ENCODE measurements at regions not wholly inside any gene's neighbourhood (a gene's known extent, or its start where the extent isn't known, plus 50 kb on each side); places are given as distances from the start of the nearest gene placed in this dataset.

DNA sequence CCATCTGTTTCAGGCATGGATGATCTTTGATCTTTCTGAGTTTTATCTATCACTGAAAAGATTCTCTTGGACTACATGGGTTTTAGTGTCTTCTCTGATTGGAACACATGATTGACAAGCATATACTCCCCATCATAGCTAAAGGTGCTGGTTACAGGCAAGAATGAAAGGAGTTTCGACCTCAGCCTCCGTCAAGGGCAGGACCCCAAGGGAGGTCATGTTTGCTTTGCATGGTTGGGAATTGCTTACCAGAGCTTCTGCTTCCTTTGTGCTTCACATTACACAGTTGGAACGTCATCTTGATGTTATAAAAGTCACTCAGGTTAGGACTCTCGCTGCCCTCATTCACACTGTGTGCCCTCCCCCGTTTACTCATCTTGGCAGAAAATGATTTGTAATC, 287.7 kb downstream of the PIK3C3 start:
- no peak overlapping the region for H2AFZ ChIP-seq (ENCODE audit: low read length)
- no peaks in the 10 kb centered on the region for H3K79me1 ChIP-seq (ENCODE audit: insufficient read depth, low read depth, low read length, poor library complexity, severe bottlenecking)
- no peak overlapping the region for H3K27ac ChIP-seq (ENCODE audit: insufficient read length, low read depth, low read length)
- H3K18ac ChIP-seq (ENCODE audit: insufficient read length, low read depth, low read length): no peak overlapping the region
- H4K91ac ChIP-seq (ENCODE audit: insufficient read length, low read depth, low read length): no peak overlapping the region
- H3K56ac ChIP-seq (ENCODE audit: insufficient read length, low read depth, low read length): no peak overlapping the region
- no peak overlapping the region for H3K4me2 ChIP-seq (ENCODE audit: insufficient read depth, insufficient read length, low read length)
- H3T11ph ChIP-seq (ENCODE audit: low read length): no peak overlapping the region
- no peak overlapping the region for H4K5ac ChIP-seq (ENCODE audit: insufficient read length, low read depth, low read length)
- H2BK5ac ChIP-seq (ENCODE audit: insufficient read length, low read length): no peak overlapping the region
- no peak overlapping the region for H2BK20ac ChIP-seq (ENCODE audit: low read depth, low read length, poor library complexity, severe bottlenecking)
- no peak overlapping the region for H2BK15ac ChIP-seq (ENCODE audit: low read depth, low read length)
- no peak overlapping the region for H3K14ac ChIP-seq (ENCODE audit: insufficient read depth, low read length)
- no peaks in the 10 kb centered on the region for H3K27me3 ChIP-seq (ENCODE audit: insufficient read depth, low read length)
- H3K9me3 ChIP-seq (ENCODE audit: control insufficient read depth, low read depth, low read length): no peaks in the 10 kb centered on the region
- TF ChIP-seq, protein P1, sequence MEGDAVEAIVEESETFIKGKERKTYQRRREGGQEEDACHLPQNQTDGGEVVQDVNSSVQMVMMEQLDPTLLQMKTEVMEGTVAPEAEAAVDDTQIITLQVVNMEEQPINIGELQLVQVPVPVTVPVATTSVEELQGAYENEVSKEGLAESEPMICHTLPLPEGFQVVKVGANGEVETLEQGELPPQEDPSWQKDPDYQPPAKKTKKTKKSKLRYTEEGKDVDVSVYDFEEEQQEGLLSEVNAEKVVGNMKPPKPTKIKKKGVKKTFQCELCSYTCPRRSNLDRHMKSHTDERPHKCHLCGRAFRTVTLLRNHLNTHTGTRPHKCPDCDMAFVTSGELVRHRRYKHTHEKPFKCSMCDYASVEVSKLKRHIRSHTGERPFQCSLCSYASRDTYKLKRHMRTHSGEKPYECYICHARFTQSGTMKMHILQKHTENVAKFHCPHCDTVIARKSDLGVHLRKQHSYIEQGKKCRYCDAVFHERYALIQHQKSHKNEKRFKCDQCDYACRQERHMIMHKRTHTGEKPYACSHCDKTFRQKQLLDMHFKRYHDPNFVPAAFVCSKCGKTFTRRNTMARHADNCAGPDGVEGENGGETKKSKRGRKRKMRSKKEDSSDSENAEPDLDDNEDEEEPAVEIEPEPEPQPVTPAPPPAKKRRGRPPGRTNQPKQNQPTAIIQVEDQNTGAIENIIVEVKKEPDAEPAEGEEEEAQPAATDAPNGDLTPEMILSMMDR (conservative IDR thresholded peaks at IDR 0.05): no peak
- H2BK120ac ChIP-seq (ENCODE audit: low read depth, low read length, poor library complexity, severe bottlenecking): no peak overlapping the region
- no peaks in the 10 kb centered on the region for H3K27me3 Mint-ChIP-seq (ENCODE audit: low read depth)
- H3K4me1 Mint-ChIP-seq: peaks cover 0 to 5% of the 10 kb centered on the region in 2 experiments; a peak in 2 of 4 replicates
- no peak overlapping the region for H2BK12ac ChIP-seq (ENCODE audit: insufficient read length, low read depth, low read length)
- WGBS (ENCODE audit: extremely low coverage, insufficient read length, low lambda C conversion rate): no CpG with 5 or more reads among the region's 5 CpGs
- H3K27ac Mint-ChIP-seq: no peak overlapping the region
- H3K79me2 ChIP-seq (ENCODE audit: insufficient read depth, low read length): no peaks in the 10 kb centered on the region
- no peaks in the 10 kb centered on the region for H4K20me1 ChIP-seq (ENCODE audit: control insufficient read depth, insufficient read depth, insufficient read length)
- no peak overlapping the region for H3K4me3 Mint-ChIP-seq
- no peak overlapping the region for H2AK5ac ChIP-seq (ENCODE audit: insufficient read length, low read length)
- no peak for DNase-seq
- peaks cover 2 to 15% of the 10 kb centered on the region in 2 experiments; a peak in 3 of 5 replicates for H3K9me3 Mint-ChIP-seq
- H4K8ac ChIP-seq (replicated peaks; ENCODE audit: insufficient read length, low read depth, low read length): no peak overlapping the region
- H3K4ac ChIP-seq (ENCODE audit: low read depth, low read length): no peak overlapping the region
- H3K36me3 Mint-ChIP-seq (ENCODE audit: insufficient read depth in 1 of 3, low read depth in 3 of 3): peaks cover 0 to 7% (median 0%) of the 10 kb centered on the region in 3 experiments; a peak in 2 of 7 replicates
- H3K4me1 ChIP-seq (ENCODE audit: insufficient read depth, low read length): no peaks in the 10 kb centered on the region
- H3K9ac ChIP-seq (ENCODE audit: extremely low read depth, insufficient read length, low read length): no peak overlapping the region
- no peak overlapping the region for H3K23ac ChIP-seq (ENCODE audit: insufficient read length, low read depth, low read length)
- no peaks in the 10 kb centered on the region for H3K23me2 ChIP-seq (ENCODE audit: insufficient read length, low read depth, low read length, poor library complexity, severe bottlenecking)
